22Rv1 (cell line): ENCODE measurements at regions not wholly inside any gene's neighbourhood (a gene's known extent, or its start where the extent isn't known, plus 50 kb on each side); places are given as distances from the start of the nearest gene placed in this dataset.

Source experiments
- H3K27ac ChIP-seq: fragments of 450-650 bp; 2 replicates; pipeline ENCODE4 v1.5.1; 2017
- CTCF ChIP-seq: fragments of 450-650 bp; IDR thresholded peaks from 2 replicates; pipeline ENCODE4 v1.5.1; 2017; ENCODE audit warnings: mild to moderate bottlenecking
- ZFX ChIP-seq: fragments of 450-650 bp; IDR thresholded peaks from 2 replicates; pipeline ENCODE4 v1.6.1; 2017; ENCODE audit warnings: antibody characterized with exemption, borderline replicate concordance

DNA sequence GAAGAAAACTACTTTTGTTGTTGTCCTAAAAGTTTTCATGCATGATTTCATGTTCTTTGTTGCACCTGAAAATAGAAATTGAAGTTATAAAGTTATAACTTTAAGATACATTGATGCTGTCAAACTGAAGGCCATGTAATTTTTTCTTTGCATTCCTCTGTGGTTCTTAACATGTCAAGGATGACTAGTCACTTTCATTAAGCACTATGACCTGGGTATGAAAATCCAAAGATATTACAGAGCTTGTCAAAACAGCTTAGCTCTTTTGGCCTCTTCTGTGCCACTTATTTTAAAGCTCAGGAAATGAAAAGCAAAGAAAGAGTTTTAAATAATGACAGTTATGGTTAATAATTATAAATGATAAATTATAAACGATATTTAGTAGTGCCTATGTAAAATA, 241.6 kb upstream of the CACNA2D1 start:
- TF ChIP-seq ZFX (no peak), CTCF (no peak)

DNA sequence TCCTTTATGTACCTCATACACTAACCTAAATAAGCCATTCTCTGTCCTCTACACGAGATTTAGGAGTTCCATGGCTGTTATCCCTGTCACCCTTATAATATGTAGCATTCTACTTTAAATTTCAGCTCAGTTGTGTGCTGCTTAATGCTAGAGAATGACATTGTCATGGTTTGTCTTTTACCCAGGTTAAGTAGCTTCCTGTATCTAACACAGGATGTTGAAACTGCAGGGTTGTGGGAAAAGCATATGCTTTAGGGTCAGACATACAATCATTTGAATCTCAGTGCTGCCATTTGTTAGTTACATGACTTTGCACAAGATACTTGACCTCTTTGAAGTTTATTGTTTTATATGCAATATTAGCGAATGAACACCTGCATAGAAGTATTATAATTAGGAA, 235.1 kb upstream of the CACNA2D1 start:
- no peak overlapping the region for H3K27ac ChIP-seq
- TF ChIP-seq CTCF (no peak), ZFX (no peak)

More for the DNA sequence above, 241.6 kb upstream of the CACNA2D1 start:
- H3K27ac ChIP-seq = no peak overlapping the region

GRCh38 chr7:82678259-82678658, 234.7 kb upstream of the CACNA2D1 start:
- no peak overlapping the region for H3K27ac ChIP-seq
- TF ChIP-seq ZFX (no peak), CTCF (no peak)

DNA sequence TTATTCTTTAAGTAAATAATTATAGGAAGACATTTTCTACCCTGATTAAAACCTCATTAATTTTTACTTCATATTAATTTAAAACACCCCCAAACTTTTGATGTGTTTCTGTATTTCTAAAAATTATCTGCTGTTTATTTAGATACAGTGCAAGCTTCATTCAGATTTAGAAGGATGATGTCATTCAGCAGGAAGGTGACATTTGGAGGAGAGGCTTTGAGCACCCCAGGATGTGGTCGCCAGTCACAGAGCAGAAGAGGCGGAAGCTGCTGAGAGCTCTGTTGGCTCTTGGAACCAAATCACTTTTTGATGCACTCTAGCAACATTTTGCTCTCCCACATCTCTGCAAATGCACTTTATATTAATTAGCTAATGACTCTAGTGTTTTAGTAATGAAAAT, 233.9 kb upstream of the CACNA2D1 start:
- no peak for TF ChIP-seq ZFX
- no peak for TF ChIP-seq CTCF
- no peak overlapping the region for H3K27ac ChIP-seq

- TF ChIP-seq ZFX (no peak), CTCF (no peak)
- no peak overlapping the region for H3K27ac ChIP-seq
Measured at GRCh38 chr7:82676777-82677463, 233.3 kb upstream of the CACNA2D1 start.

GRCh38 chr7:82675396-82675795, 231.8 kb upstream of the CACNA2D1 start:
- TF ChIP-seq CTCF = no peak
- no peak overlapping the region for H3K27ac ChIP-seq

GRCh38 chr7:82674268-82674667, 230.7 kb upstream of the CACNA2D1 start:
- H3K27ac ChIP-seq = no peak overlapping the region
- TF ChIP-seq CTCF (no peak), ZFX (no peak)
